ENCODE measurements at regions not wholly inside any gene's neighbourhood (a gene's known extent, or its start where the extent isn't known, plus 50 kb on each side); places are given as distances from the start of the nearest gene placed in this dataset.

GRCh38 chr17:12545877-12546513, 119.7 kb upstream of the MYOCD start:
- Histone ChIP-seq H3K4me3 (no peak overlapping the region), H3K4me1 (ENCODE audit: control insufficient read depth, insufficient read depth, low read length) (no peaks in the 10 kb centered on the region), H2AFZ (ENCODE audit: control insufficient read depth, low read depth, low read length) (no peak overlapping the region), H3K27me3 (replicated peaks in 1 of 2; ENCODE audit: control insufficient read depth in 2 of 2, insufficient read depth in 2 of 2, low read length in 1 of 2) (no peaks in the 10 kb centered on the region), H3K79me2 (ENCODE audit: control insufficient read depth, insufficient read depth, low read length) (no peaks in the 10 kb centered on the region), H4K20me1 (ENCODE audit: control insufficient read depth, insufficient read depth) (no peaks in the 10 kb centered on the region), H3K36me3 (ENCODE audit: control insufficient read depth in 2 of 2, insufficient read depth in 2 of 2, low read length in 1 of 2) (no peaks in the 10 kb centered on the region), H3K4me2 (ENCODE audit: control insufficient read depth, insufficient read depth) (no peak overlapping the region), H3K9me3 (replicated peaks; ENCODE audit: control insufficient read depth, insufficient read depth, low read length) (no peaks in the 10 kb centered on the region), H3K27ac (ENCODE audit: control insufficient read depth, insufficient read depth) (no peak overlapping the region), H3K9ac (ENCODE audit: control insufficient read depth, insufficient read depth, low read length) (no peak overlapping the region)
- ChIA-PET POLR2A (interaction anchor here (0.5 kb wide), 1 partner anchor 1746 kb away, joined by 3 read pairs; no protein-coding TSS in a partner anchor), SMC1A (ENCODE audit: uncharacterized antibody, unreplicated experiment) (interaction anchor here (0.7 to 3.8 kb wide), 13 partner anchors 8 to 459 kb away, joined by 3 to 15 read pairs (median 4); no protein-coding TSS in a partner anchor), RAD21 (ENCODE audit: unreplicated experiment) (interaction anchor here (1.0 to 1.8 kb wide), 5 partner anchors 115 to 150 kb away, joined by 3 to 5 read pairs (median 3); partner anchors contain the start of gene MYOCD), CTCF (interaction anchor here (0.6 to 2.5 kb wide), 32 partner anchors 9 to 1531 kb away, joined by 3 to 16 read pairs (median 4); no protein-coding TSS in a partner anchor)
- intact Hi-C loops (cut with micrococcal nuclease; ENCODE audit: unreplicated experiment) = loop anchor here (2.0 to 10.0 kb wide), 2 partner anchors 121 to 459 kb away; no protein-coding TSS in a partner anchor
- 19% methylated on average over 9 of the region's 9 CpGs for WGBS (ENCODE audit: insufficient coverage, insufficient replicate concordance, low lambda C conversion rate, missing lambda C conversion rate)
- DNase-seq (ENCODE audit: low read depth, low spot score) (no peak), ATAC-seq (peak; percentile 84), FAIRE-seq (no peak)
- TF ChIP-seq ZNF384 (IDR thresholded peaks at IDR 0.05; ENCODE audit: borderline replicate concordance, low read depth, low read length) (no peak), RAD21 (IDR thresholded peaks at IDR 0.05; ENCODE audit: insufficient read depth, low read depth, low read length) (peak; percentile 62), SMC3 (IDR thresholded peaks at IDR 0.05; ENCODE audit: borderline replicate concordance, low read length) (peak; percentile 55)
- TF ChIP-seq, protein P1, sequence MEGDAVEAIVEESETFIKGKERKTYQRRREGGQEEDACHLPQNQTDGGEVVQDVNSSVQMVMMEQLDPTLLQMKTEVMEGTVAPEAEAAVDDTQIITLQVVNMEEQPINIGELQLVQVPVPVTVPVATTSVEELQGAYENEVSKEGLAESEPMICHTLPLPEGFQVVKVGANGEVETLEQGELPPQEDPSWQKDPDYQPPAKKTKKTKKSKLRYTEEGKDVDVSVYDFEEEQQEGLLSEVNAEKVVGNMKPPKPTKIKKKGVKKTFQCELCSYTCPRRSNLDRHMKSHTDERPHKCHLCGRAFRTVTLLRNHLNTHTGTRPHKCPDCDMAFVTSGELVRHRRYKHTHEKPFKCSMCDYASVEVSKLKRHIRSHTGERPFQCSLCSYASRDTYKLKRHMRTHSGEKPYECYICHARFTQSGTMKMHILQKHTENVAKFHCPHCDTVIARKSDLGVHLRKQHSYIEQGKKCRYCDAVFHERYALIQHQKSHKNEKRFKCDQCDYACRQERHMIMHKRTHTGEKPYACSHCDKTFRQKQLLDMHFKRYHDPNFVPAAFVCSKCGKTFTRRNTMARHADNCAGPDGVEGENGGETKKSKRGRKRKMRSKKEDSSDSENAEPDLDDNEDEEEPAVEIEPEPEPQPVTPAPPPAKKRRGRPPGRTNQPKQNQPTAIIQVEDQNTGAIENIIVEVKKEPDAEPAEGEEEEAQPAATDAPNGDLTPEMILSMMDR (IDR thresholded peaks at IDR 0.05 in 2 of 3, conservative IDR thresholded peaks at IDR 0.05 in 1 of 3; ENCODE audit: control insufficient read depth in 2 of 3, extremely low read depth in 1 of 3, insufficient read depth in 1 of 3, low read depth in 3 of 3, low read length in 3 of 3) = peak; percentile 63 to 71 (median 70)
- in situ Hi-C loops (cut with MboI) = no loop called here
- BruUV-seq (replicated peaks) = no TSS peak

Measured in GM12878 (cell line).